ENCODE measurements at regions not wholly inside any gene's neighbourhood (a gene's known extent, or its start where the extent isn't known, plus 50 kb on each side); places are given as distances from the start of the nearest gene placed in this dataset.

DNA sequence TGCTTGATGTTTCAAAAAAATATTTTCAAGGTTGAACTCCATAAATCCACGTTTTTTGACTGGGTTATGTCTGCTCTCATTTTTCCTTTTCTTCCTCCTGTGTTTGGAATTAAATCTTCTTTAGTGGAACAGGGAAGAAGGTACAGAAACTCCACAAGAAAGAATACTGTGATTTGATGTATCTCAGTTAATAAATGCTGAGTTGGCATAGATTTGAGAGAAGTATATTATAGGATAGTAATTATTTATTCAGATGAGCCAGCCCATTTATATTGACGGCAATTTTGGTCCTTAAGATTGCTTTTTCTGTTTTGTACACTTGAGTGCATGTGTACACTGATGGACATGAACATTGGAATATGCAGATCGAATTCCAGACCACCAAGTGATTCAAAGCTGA lies 481.4 kb downstream of the PSAT1 start:
- in situ Hi-C loops (cut with HindIII; ENCODE audit: low pct_ligation_motif_present, low sequenced_read_pairs): no loop called here
- TF ChIP-seq CTCF (IDR thresholded peaks at IDR 0.05; ENCODE audit: low read depth, low read length, missing control alignments): no peak
- no peaks in the 10 kb centered on the region for H3K36me3 ChIP-seq (replicated peaks)

GRCh38 chr9:78778861-78779374 lies 482.0 kb downstream of the PSAT1 start:
- TF ChIP-seq CTCF (IDR thresholded peaks at IDR 0.05; ENCODE audit: low read depth, low read length, missing control alignments): no peak
- no peak overlapping the region for H3K4me3 ChIP-seq (ENCODE audit: low read depth, low read length)
- no peak overlapping the region for H3K27ac ChIP-seq
- in situ Hi-C loops (cut with HindIII; ENCODE audit: low pct_ligation_motif_present, low sequenced_read_pairs): no loop called here
- no peaks in the 10 kb centered on the region for H3K36me3 ChIP-seq (replicated peaks)
- no peak for DNase-seq
- H3K27me3 ChIP-seq (replicated peaks): no peaks in the 10 kb centered on the region

More for the DNA sequence above, 481.4 kb downstream of the PSAT1 start:
- Histone ChIP-seq H3K27ac (no peak overlapping the region), H3K27me3 (replicated peaks) (no peaks in the 10 kb centered on the region), H3K4me3 (ENCODE audit: low read depth, low read length) (no peak overlapping the region)
- no peak for DNase-seq

DNA sequence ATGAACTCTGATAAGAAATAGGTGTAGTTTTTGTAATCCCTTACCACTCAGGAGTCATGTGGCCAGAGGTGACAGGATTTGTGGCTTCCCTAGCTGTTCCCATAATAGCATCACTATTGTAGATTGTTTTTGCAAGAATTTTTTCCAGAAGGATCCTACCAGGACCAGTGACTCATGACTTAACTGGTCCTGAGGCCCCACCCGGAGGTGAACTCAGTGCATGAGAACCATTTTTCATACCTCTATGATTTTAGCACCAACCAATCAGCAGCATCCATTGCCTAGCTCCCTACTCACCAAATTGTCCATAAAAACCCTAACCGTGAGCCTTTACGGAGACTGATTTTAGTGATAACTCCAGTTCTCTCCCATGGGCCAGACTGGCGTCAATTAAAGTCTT lies 484.8 kb downstream of the PSAT1 start:
- Histone ChIP-seq H3K4me3 (ENCODE audit: low read depth, low read length) (no peak overlapping the region), H3K36me3 (replicated peaks) (no peaks in the 10 kb centered on the region), H3K27me3 (replicated peaks) (no peaks in the 10 kb centered on the region), H3K27ac (no peak overlapping the region)
- DNase-seq: peak; percentile 3
- in situ Hi-C loops (cut with HindIII; ENCODE audit: low pct_ligation_motif_present, low sequenced_read_pairs): no loop called here
- TF ChIP-seq CTCF (IDR thresholded peaks at IDR 0.05; ENCODE audit: low read depth, low read length, missing control alignments): no peak

GRCh38 chr9:78782234-78782633 lies 485.3 kb downstream of the PSAT1 start:
- no peak overlapping the region for H3K4me3 ChIP-seq (ENCODE audit: low read depth, low read length)
- in situ Hi-C loops (cut with HindIII; ENCODE audit: low pct_ligation_motif_present, low sequenced_read_pairs): no loop called here
- no peak for TF ChIP-seq CTCF (IDR thresholded peaks at IDR 0.05; ENCODE audit: low read depth, low read length, missing control alignments)
- H3K27me3 ChIP-seq (replicated peaks): no peaks in the 10 kb centered on the region
- DNase-seq: no peak
- H3K36me3 ChIP-seq (replicated peaks): no peaks in the 10 kb centered on the region
- no peak overlapping the region for H3K27ac ChIP-seq

- H3K36me3 ChIP-seq (replicated peaks): no peaks in the 10 kb centered on the region
- no peak for DNase-seq
- H3K4me3 ChIP-seq (ENCODE audit: low read depth, low read length): no peak overlapping the region
- no peaks in the 10 kb centered on the region for H3K27me3 ChIP-seq (replicated peaks)
- TF ChIP-seq CTCF (IDR thresholded peaks at IDR 0.05; ENCODE audit: low read depth, low read length, missing control alignments): no peak
- in situ Hi-C loops (cut with HindIII; ENCODE audit: low pct_ligation_motif_present, low sequenced_read_pairs): no loop called here
- H3K27ac ChIP-seq: no peak overlapping the region
These were observed 485.9 kb downstream of the PSAT1 start for GRCh38 chr9:78782858-78783257.

- no peak for DNase-seq
- in situ Hi-C loops (cut with HindIII; ENCODE audit: low pct_ligation_motif_present, low sequenced_read_pairs): no loop called here
- no peak overlapping the region for H3K27ac ChIP-seq
- H3K36me3 ChIP-seq (replicated peaks): no peaks in the 10 kb centered on the region
- no peak overlapping the region for H3K4me3 ChIP-seq (ENCODE audit: low read depth, low read length)
- peak; percentile 52 for TF ChIP-seq CTCF (IDR thresholded peaks at IDR 0.05; ENCODE audit: low read depth, low read length, missing control alignments)
- H3K27me3 ChIP-seq (replicated peaks): no peaks in the 10 kb centered on the region
These were observed 486.8 kb downstream of the PSAT1 start for GRCh38 chr9:78783743-78784142.
